MM.1S (cell line): ENCODE measurements at regions not wholly inside any gene's neighbourhood (a gene's known extent, or its start where the extent isn't known, plus 50 kb on each side); places are given as distances from the start of the nearest gene placed in this dataset.

ENCODE experiments used
- DNase-seq: peaks from one replicate; pipeline ENCODE4 v3.0.0-alpha.2; 2015
- H2AFZ ChIP-seq: fragments of 300-600 bp; sonication (generic); 2 replicates; pipeline ENCODE4 v1.6.0; 2016; ENCODE audit warnings: antibody characterized with exemption, low read length
- H3F3A ChIP-seq: fragments of 300-600 bp; sonication (generic); 2 replicates; pipeline ENCODE4 v1.6.1; 2016; ENCODE audit warnings: mild to moderate bottlenecking, antibody characterized with exemption, low read length, moderate library complexity, mixed read lengths; ENCODE audit not compliant: insufficient read depth
- H3K27ac ChIP-seq: fragments of 300-600 bp; sonication (generic); 2 replicates; pipeline ENCODE4 v1.5.1; 2016; ENCODE audit warnings: mild to moderate bottlenecking, low read length
- H3K27me3 ChIP-seq: fragments of 300-600 bp; sonication (generic); replicated peaks from 2 replicates; pipeline ENCODE4 v1.6.0; 2016; ENCODE audit warnings: low read length; ENCODE audit not compliant: insufficient read depth
- H3K36me3 ChIP-seq: fragments of 300-600 bp; sonication (generic); replicated peaks from 2 replicates; pipeline ENCODE4 v1.6.1; 2016; ENCODE audit warnings: mild to moderate bottlenecking, low read length, mixed read lengths; ENCODE audit not compliant: insufficient read depth
- H3K4me1 ChIP-seq: fragments of 300-600 bp; sonication (generic); 2 replicates; pipeline ENCODE4 v1.6.1; 2016; ENCODE audit warnings: low read length, mixed read lengths
- H3K4me2 ChIP-seq: fragments of 300-600 bp; sonication (generic); 2 replicates; pipeline ENCODE4 v1.6.0; 2016; ENCODE audit warnings: low read depth, low read length
- H3K4me3 ChIP-seq: fragments of 300-600 bp; sonication (generic); 2 replicates; pipeline ENCODE4 v1.5.1; 2016; ENCODE audit warnings: low read length, mixed read lengths
- H3K79me2 ChIP-seq: fragments of 300-600 bp; sonication (generic); 2 replicates; pipeline ENCODE4 v1.6.1; 2016; ENCODE audit warnings: mixed run types, low read length, mixed read lengths
- H3K9ac ChIP-seq: fragments of 300-600 bp; sonication (generic); 2 replicates; pipeline ENCODE4 v1.6.1; 2016; ENCODE audit warnings: low read length, mixed read lengths
- H3K9me2 ChIP-seq: fragments of 300-600 bp; sonication (generic); replicated peaks from 2 replicates; pipeline ENCODE4 v1.6.1; 2016; ENCODE audit warnings: mild to moderate bottlenecking, low read length, mixed read lengths; ENCODE audit not compliant: insufficient read depth
- H3K9me3 ChIP-seq: fragments of 300-600 bp; sonication (generic); replicated peaks from 2 replicates; pipeline ENCODE4 v1.6.1; 2016; ENCODE audit warnings: mild to moderate bottlenecking, low read length, mixed read lengths; ENCODE audit not compliant: insufficient read depth
- H4K20me1 ChIP-seq: fragments of 300-600 bp; sonication (generic); 2 replicates; pipeline ENCODE4 v1.6.1; 2016; ENCODE audit warnings: mild to moderate bottlenecking, low read length, moderate library complexity, mixed read lengths; ENCODE audit not compliant: insufficient read depth
- CTCF ChIP-seq: fragments of 300-600 bp; sonication (generic); IDR thresholded peaks from 2 replicates; pipeline ENCODE4 v1.5.1; 2016; ENCODE audit warnings: antibody characterized with exemption, low read length, mixed read lengths
- EZH2 ChIP-seq: fragments of 300-600 bp; sonication (generic); optimal IDR thresholded peaks from 2 replicates; pipeline ENCODE3; 2017; ENCODE audit warnings: low read depth, mild to moderate bottlenecking, antibody characterized with exemption, low read length, mixed read lengths
- EZH2phosphoT487 ChIP-seq: fragments of 300-600 bp; sonication (generic); IDR thresholded peaks from 2 replicates; pipeline ENCODE4 v1.6.1; 2018; ENCODE audit warnings: antibody characterized with exemption, low read length

DNA sequence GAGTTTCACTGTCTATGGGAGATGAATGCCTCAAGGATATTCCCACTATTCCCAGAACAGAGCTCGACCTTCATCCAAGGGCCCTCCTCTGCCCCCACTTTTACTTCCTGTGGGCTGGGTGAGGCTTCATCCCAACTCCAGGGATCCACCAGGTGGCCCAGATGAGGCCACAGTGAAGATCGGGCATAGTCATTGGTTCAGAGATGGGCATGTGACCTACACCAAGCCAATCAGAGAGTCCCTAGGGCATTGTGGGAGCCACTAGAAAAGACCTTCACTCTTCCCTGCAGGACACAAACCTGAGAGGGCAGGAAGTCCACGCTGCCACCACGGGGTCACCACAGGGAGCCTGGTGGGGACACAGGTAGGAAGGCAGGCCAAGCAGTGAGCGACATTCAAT, 72.9 kb upstream of the SLC22A16 start:
- no peak overlapping the region for H2AFZ ChIP-seq
- no peak overlapping the region for H3K9ac ChIP-seq
- H3F3A ChIP-seq = no peaks in the 10 kb centered on the region
- no peak for DNase-seq
- no peaks in the 10 kb centered on the region for H3K79me2 ChIP-seq
- H3K36me3 ChIP-seq = no peaks in the 10 kb centered on the region
- H3K4me3 ChIP-seq = no peak overlapping the region
- H3K4me1 ChIP-seq = 0 out of 2 replicates have a peak, but pooled peaks cover under 1% of the 10 kb centered on the region
- no peaks in the 10 kb centered on the region for H3K9me3 ChIP-seq
- no peaks in the 10 kb centered on the region for H3K9me2 ChIP-seq
- H4K20me1 ChIP-seq = no peaks in the 10 kb centered on the region
- H3K27ac ChIP-seq = no peak overlapping the region
- H3K27me3 ChIP-seq = no peaks in the 10 kb centered on the region
- no peak for TF ChIP-seq EZH2phosphoT487
- no peak for TF ChIP-seq CTCF
- TF ChIP-seq EZH2 = no peak
- H3K4me2 ChIP-seq = no peak overlapping the region

DNA sequence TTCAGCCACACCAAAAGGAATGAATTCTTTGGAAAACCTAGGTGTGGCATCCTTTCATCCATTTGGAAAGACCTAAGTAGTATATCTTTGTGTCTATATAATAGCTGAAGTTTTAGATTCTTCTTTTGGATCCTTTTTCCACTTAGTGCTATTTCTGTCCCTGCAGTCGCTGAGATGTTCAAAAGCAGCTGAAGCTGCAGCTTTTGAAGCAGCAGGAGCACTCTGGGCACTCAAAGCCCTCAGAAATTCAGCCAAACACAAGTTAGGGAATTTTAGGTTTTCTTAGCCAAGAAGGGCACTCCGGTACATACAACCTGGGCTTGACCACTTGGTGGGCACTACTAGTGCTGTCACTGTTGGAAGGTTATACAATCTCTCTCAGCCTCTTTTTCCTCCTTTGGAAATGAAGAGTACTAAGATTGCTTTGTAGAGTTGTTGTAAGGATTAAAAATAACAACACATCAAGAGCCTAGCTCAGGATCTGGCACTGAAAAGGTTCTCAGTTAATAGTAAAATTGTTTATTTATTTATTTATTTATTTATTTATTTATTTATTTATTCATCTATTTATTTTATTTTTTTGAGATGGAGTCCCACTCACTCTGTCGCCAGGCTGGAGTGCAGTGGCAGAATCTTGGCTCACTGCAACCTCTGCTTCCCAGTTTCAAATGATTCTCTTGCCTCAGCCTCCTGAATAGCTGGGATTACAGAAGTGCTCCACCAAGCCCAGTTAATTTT, 71.9 kb upstream of the SLC22A16 start:
- H3K4me2 ChIP-seq = no peak overlapping the region
- H3K9ac ChIP-seq = no peak overlapping the region
- no peaks in the 10 kb centered on the region for H4K20me1 ChIP-seq
- no peaks in the 10 kb centered on the region for H3K27me3 ChIP-seq
- no peak overlapping the region for H3K4me3 ChIP-seq
- no peak overlapping the region for H3K27ac ChIP-seq
- H3K36me3 ChIP-seq = no peaks in the 10 kb centered on the region
- H3F3A ChIP-seq = no peaks in the 10 kb centered on the region
- TF ChIP-seq EZH2 (no peak), EZH2phosphoT487 (no peak), CTCF (no peak)
- H3K79me2 ChIP-seq = no peaks in the 10 kb centered on the region
- no peak overlapping the region for H2AFZ ChIP-seq
- no peaks in the 10 kb centered on the region for H3K9me2 ChIP-seq
- DNase-seq = no peak
- H3K9me3 ChIP-seq = no peaks in the 10 kb centered on the region
- 0 out of 2 replicates have a peak, but pooled peaks cover 7% of the 10 kb centered on the region for H3K4me1 ChIP-seq

GRCh38 chr6:110547266-110547964, 71.0 kb upstream of the SLC22A16 start:
- Histone ChIP-seq H3K4me1 (0 out of 2 replicates have a peak, but pooled peaks cover 7% of the 10 kb centered on the region), H3K27me3 (no peaks in the 10 kb centered on the region), H3K27ac (no peak overlapping the region), H3K36me3 (no peaks in the 10 kb centered on the region), H3K4me2 (no peak overlapping the region), H3K9me2 (no peaks in the 10 kb centered on the region), H3K4me3 (no peak overlapping the region), H3F3A (no peaks in the 10 kb centered on the region), H4K20me1 (no peaks in the 10 kb centered on the region), H3K79me2 (no peaks in the 10 kb centered on the region), H3K9me3 (no peaks in the 10 kb centered on the region), H2AFZ (no peak overlapping the region), H3K9ac (no peak overlapping the region)
- TF ChIP-seq CTCF (no peak), EZH2 (no peak), EZH2phosphoT487 (no peak)
- DNase-seq = no peak
